ENCODE measurements at regions not wholly inside any gene's neighbourhood (a gene's known extent, or its start where the extent isn't known, plus 50 kb on each side); places are given as distances from the start of the nearest gene placed in this dataset.

DNA sequence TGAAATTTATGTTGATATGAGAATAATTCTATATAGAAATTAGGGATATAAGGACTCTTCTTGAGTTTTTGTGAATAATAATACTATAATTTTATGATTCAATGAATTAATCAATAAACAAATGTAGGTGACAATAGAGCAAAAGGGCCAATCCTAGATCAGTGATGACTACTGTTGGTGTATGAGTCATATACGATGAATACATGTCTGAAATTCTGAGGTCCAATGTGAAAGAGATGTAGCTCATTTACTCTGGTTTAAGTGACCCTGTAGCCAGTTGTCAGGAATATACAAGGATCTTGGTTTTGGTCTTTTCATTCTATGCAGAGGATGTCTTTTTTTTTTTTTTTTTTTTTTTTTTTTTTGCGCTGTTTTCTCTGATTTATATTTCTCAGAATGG, 72.1 kb upstream of the RTL1 start:
- WGBS, 2 donors: 83 to 95% methylated on average over 2 of the region's 2 CpGs
- TF ChIP-seq, protein P1, sequence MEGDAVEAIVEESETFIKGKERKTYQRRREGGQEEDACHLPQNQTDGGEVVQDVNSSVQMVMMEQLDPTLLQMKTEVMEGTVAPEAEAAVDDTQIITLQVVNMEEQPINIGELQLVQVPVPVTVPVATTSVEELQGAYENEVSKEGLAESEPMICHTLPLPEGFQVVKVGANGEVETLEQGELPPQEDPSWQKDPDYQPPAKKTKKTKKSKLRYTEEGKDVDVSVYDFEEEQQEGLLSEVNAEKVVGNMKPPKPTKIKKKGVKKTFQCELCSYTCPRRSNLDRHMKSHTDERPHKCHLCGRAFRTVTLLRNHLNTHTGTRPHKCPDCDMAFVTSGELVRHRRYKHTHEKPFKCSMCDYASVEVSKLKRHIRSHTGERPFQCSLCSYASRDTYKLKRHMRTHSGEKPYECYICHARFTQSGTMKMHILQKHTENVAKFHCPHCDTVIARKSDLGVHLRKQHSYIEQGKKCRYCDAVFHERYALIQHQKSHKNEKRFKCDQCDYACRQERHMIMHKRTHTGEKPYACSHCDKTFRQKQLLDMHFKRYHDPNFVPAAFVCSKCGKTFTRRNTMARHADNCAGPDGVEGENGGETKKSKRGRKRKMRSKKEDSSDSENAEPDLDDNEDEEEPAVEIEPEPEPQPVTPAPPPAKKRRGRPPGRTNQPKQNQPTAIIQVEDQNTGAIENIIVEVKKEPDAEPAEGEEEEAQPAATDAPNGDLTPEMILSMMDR (IDR thresholded peaks at IDR 0.05): no peak
- TF ChIP-seq POLR2A (IDR thresholded peaks at IDR 0.05): no peak
- DNase-seq (ENCODE audit: low spot score in 2 of 2): no peak
- intact Hi-C loops (cut with DNase I; ENCODE audit: low total_unique reads): no loop called here
- no peak overlapping the region for H3K4me3 ChIP-seq (ENCODE audit: low read depth, poor library complexity, severe bottlenecking)

DNA sequence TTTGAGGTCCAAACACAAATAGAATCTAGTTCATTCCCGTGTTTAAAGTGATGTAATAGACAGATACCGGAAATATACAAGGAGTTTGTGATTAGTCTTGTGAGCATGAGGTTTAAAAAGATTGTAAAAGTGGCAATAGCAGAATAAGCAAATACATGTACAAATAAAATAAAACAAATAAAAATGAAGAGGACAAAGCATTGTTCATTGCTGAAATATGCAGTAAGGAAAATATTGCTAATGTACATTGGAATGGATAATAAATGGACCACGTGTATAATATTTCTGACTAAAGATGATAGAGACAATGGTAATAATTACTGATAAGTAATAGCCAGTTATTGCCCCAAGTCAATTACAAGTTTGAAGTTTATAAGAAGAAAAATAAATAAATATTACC, 75.6 kb upstream of the RTL1 start:
- H3K4me3 ChIP-seq (ENCODE audit: low read depth, poor library complexity, severe bottlenecking): no peak overlapping the region
- TF ChIP-seq POLR2A (IDR thresholded peaks at IDR 0.05): no peak
- TF ChIP-seq, protein P1 (IDR thresholded peaks at IDR 0.05): no peak
- DNase-seq (ENCODE audit: low spot score in 2 of 2): no peak
- intact Hi-C loops (cut with DNase I; ENCODE audit: low total_unique reads): no loop called here
- 56 to 70% methylated on average over 3 of the region's 3 CpGs for WGBS, 2 donors

DNA sequence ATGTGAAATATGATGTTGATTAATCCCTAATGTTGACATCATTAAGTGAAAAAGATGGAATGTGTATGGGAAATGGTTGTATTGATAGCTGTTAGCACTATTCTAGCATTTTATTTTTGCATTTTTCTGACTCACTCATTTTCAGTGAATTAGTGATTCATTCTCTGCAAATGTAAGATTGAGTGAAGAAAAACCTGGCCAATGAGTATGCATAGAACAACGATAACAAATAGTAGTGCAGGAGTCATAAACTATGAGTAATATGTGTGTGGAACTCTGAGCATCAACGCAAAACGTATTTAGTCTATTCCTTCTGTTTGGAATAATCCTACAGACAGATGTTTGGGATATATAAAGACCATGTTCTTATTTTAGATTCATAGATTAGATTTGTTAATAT, 76.3 kb upstream of the RTL1 start:
- DNase-seq (ENCODE audit: low spot score in 2 of 2): no peak
- intact Hi-C loops (cut with DNase I; ENCODE audit: low total_unique reads): no loop called here
- H3K4me3 ChIP-seq (ENCODE audit: low read depth, poor library complexity, severe bottlenecking): no peak overlapping the region
- TF ChIP-seq, protein P1 (IDR thresholded peaks at IDR 0.05): no peak
- no peak for TF ChIP-seq POLR2A (IDR thresholded peaks at IDR 0.05)
- 73 to 86% methylated on average over 3 of the region's 3 CpGs for WGBS, 2 donors

DNA sequence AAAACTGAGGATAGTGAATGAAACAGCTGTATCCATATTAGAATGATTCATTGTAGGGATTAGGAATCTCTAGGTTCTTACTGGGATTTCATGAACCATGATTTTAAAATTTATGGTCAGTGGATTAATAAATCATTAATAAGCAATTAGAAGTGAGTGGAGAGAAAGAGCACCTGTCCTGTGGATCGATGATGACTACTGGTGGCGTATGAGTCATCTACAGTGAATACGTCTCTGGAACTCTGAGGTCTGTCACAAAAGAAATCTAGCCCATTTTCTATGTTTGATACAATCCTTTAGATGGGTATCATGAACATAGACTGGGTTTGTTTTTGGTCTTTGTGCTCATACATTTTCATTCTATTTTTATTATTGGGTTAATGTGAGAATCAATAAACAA, 77.3 kb upstream of the RTL1 start:
- intact Hi-C loops (cut with DNase I; ENCODE audit: low total_unique reads): no loop called here
- TF ChIP-seq POLR2A (IDR thresholded peaks at IDR 0.05): no peak
- TF ChIP-seq, protein P1 (IDR thresholded peaks at IDR 0.05): no peak
- DNase-seq (ENCODE audit: low spot score in 2 of 2): no peak
- WGBS, 2 donors: 81 to 89% methylated on average over 3 of the region's 3 CpGs
- H3K4me3 ChIP-seq (ENCODE audit: low read depth, poor library complexity, severe bottlenecking): no peak overlapping the region

DNA sequence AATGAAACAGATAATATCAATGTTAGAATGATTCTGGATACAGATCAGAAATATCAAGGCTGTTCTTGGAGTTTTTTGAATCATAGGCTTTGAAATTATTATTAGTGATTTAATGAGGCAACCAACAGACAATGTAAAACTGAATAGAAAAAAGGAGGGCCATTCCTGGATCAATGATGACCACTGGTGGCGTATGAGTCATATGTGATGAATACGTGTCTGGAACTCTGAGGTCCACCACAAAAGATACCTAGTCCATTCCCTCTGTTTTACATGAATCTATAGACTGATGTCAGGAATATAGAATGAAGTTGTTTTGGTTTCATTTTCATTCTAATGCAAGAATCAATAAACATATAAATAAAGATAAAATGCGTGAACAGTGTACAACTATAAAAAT, 78.3 kb upstream of the RTL1 start:
- H3K4me3 ChIP-seq (ENCODE audit: low read depth, poor library complexity, severe bottlenecking): no peak overlapping the region
- 78 to 83% methylated on average over 3 of the region's 3 CpGs for WGBS, 2 donors
- intact Hi-C loops (cut with DNase I; ENCODE audit: low total_unique reads): no loop called here
- DNase-seq (ENCODE audit: low spot score in 2 of 2): no peak
- TF ChIP-seq, protein P1 (IDR thresholded peaks at IDR 0.05): no peak
- no peak for TF ChIP-seq POLR2A (IDR thresholded peaks at IDR 0.05)

DNA sequence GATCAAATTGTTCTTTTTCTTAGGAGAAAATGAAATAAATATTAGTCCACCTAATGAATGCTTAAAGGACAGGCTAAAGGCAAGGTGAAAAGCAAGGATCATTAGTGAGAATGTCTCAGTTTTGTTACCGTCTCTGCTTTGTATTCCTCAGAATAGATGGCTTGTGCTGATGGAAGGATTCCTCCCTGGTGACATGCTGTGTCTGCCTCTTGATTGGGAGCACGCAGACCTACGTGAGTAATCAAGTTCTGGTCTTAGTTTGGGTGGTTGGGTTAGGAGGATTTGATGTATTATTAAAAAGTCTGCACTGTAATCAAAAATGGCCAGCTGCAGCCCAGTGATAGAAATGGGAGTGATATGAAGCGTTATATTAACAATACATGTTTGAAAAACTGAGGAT, 78.8 kb upstream of the RTL1 start:
- WGBS, 2 donors: 82 to 87% methylated on average over 4 of the region's 4 CpGs
- DNase-seq (ENCODE audit: low spot score in 2 of 2): no peak
- intact Hi-C loops (cut with DNase I; ENCODE audit: low total_unique reads): no loop called here
- no peak overlapping the region for H3K4me3 ChIP-seq (ENCODE audit: low read depth, poor library complexity, severe bottlenecking)
- TF ChIP-seq, protein P1 (IDR thresholded peaks at IDR 0.05): no peak
